Stomach (tissue), 4 donors: ENCODE measurements at regions not wholly inside any gene's neighbourhood (a gene's known extent, or its start where the extent isn't known, plus 50 kb on each side); places are given as distances from the start of the nearest gene placed in this dataset.

ENCODE experiments used
- EP300 ChIP-seq: sonication (generic); formaldehyde crosslinking; IDR thresholded peaks from one replicate; pipeline ENCODE4 v1.6.1; 2017; ENCODE audit warnings: antibody characterized with exemption
- POLR2AphosphoS5 ChIP-seq, 3 donors: sonication (generic); formaldehyde crosslinking; IDR thresholded peaks; one replicate each; pipeline ENCODE4 v1.6.1; 2016; ENCODE audit warnings: antibody characterized with exemption in 3 of 3
- TF ChIP-seq, protein P1 (sequence below), 7 experiments: fragments of 450-650 bp in 4 of 7; fragments of 200-600 bp in 3 of 7; sonication (generic) in 3 of 7; IDR thresholded peaks; one replicate each; pipeline ENCODE4 v1.5.1; 2016 to 2019; ENCODE audit warnings: antibody characterized with exemption in 7 of 7, control low read depth in 2 of 7, mild to moderate bottlenecking in 1 of 7

DNA sequence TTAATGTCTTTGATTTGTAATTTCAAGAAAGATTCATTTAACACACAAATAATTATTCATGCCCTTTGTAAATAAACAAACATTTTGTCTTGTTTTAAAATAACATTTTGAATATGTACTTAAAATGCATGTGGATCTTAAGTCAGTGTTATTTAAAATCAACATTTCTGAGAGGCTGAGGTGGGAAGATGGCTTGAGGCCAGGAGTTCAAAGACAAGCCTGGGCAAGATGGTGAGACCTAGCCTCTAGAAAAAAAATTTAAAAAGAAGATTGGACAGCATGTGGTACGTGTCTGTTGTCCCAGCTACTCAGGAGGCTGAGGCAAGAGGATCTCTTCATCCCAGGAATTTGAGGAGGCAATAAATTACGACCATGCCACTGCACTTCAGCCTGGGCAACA is 1268.2 kb downstream of the SLITRK1 start:
- TF ChIP-seq, protein P1, sequence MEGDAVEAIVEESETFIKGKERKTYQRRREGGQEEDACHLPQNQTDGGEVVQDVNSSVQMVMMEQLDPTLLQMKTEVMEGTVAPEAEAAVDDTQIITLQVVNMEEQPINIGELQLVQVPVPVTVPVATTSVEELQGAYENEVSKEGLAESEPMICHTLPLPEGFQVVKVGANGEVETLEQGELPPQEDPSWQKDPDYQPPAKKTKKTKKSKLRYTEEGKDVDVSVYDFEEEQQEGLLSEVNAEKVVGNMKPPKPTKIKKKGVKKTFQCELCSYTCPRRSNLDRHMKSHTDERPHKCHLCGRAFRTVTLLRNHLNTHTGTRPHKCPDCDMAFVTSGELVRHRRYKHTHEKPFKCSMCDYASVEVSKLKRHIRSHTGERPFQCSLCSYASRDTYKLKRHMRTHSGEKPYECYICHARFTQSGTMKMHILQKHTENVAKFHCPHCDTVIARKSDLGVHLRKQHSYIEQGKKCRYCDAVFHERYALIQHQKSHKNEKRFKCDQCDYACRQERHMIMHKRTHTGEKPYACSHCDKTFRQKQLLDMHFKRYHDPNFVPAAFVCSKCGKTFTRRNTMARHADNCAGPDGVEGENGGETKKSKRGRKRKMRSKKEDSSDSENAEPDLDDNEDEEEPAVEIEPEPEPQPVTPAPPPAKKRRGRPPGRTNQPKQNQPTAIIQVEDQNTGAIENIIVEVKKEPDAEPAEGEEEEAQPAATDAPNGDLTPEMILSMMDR (IDR thresholded peaks at IDR 0.05), result no peak
- no peak for TF ChIP-seq POLR2AphosphoS5 (IDR thresholded peaks at IDR 0.05)
- no peak for TF ChIP-seq EP300
